NK-92 treated with Interleukin-12 subunit alpha and Interleukin-12 subunit beta, amount 100 ng/mL, for 24 hours (cell line): ENCODE measurements at regions not wholly inside any gene's neighbourhood (a gene's known extent, or its start where the extent isn't known, plus 50 kb on each side); places are given as distances from the start of the nearest gene placed in this dataset.

ENCODE experiments used
- DNase-seq: peaks from one replicate; lab custom pipeline; 2025; lab: John Stamatoyannopoulos, UW

GRCh38 chrX:45771560-45772340, 571.1 kb upstream of the DIPK2B start:
- DNase-seq: peak; percentile 56

GRCh38 chrX:45771114-45771513, 570.4 kb upstream of the DIPK2B start:
- DNase-seq: no peak

GRCh38 chrX:45769761-45770582, 569.3 kb upstream of the DIPK2B start:
- DNase-seq: peak; percentile 57

- DNase-seq: no peak
These were observed 568.1 kb upstream of the DIPK2B start for GRCh38 chrX:45768666-45769236.

GRCh38 chrX:45766981-45767501, 566.4 kb upstream of the DIPK2B start:
- DNase-seq: no peak

GRCh38 chrX:45765767-45766166, 565.1 kb upstream of the DIPK2B start:
- no peak for DNase-seq

- DNase-seq: no peak
These were observed 564.6 kb upstream of the DIPK2B start for GRCh38 chrX:45765281-45765680.

- DNase-seq: no peak
These were observed 562.3 kb upstream of the DIPK2B start for GRCh38 chrX:45762699-45763647.

GRCh38 chrX:45761920-45762319, 561.2 kb upstream of the DIPK2B start:
- no peak for DNase-seq

- no peak for DNase-seq
These were observed 559.6 kb upstream of the DIPK2B start for GRCh38 chrX:45760187-45760742.

GRCh38 chrX:45758738-45759397, 558.2 kb upstream of the DIPK2B start:
- DNase-seq: peak; percentile 21

GRCh38 chrX:45758319-45758718, 557.6 kb upstream of the DIPK2B start:
- DNase-seq: peak; percentile 26

GRCh38 chrX:45757272-45757671, 556.6 kb upstream of the DIPK2B start:
- DNase-seq: no peak

GRCh38 chrX:45756557-45756956, 555.9 kb upstream of the DIPK2B start:
- no peak for DNase-seq

GRCh38 chrX:45755703-45756102, 555.0 kb upstream of the DIPK2B start:
- no peak for DNase-seq

GRCh38 chrX:45751156-45751555, 550.5 kb upstream of the DIPK2B start:
- no peak for DNase-seq

- no peak for DNase-seq
These were observed 550.0 kb upstream of the DIPK2B start for GRCh38 chrX:45750639-45751038.

GRCh38 chrX:45749375-45749774, 548.7 kb upstream of the DIPK2B start:
- no peak for DNase-seq

- no peak for DNase-seq
These were observed 547.7 kb upstream of the DIPK2B start for GRCh38 chrX:45748369-45748774.

GRCh38 chrX:45747905-45748304, 547.2 kb upstream of the DIPK2B start:
- DNase-seq: no peak

- no peak for DNase-seq
These were observed 544.8 kb upstream of the DIPK2B start for GRCh38 chrX:45745479-45745878.
